Hepatocyte (in vitro differentiated cells): ENCODE measurements at regions not wholly inside any gene's neighbourhood (a gene's known extent, or its start where the extent isn't known, plus 50 kb on each side); places are given as distances from the start of the nearest gene placed in this dataset.

Source experiments
- DNase-seq: peaks from one replicate; pipeline ENCODE4 v3.0.0-alpha.2; 2016; ENCODE audit warnings: low spot score
- H2AFZ ChIP-seq: fragments of 200-600 bp; sonication (generic); 2 replicates; pipeline ENCODE4 v1.6.0; 2016; ENCODE audit warnings: antibody characterized with exemption, mild to moderate bottlenecking
- H3K27ac ChIP-seq: fragments of 200-600 bp; sonication (generic); 2 replicates; pipeline ENCODE4 v1.5.1; 2016; ENCODE audit warnings: mild to moderate bottlenecking
- H3K27me3 ChIP-seq: fragments of 200-600 bp; sonication (generic); 2 replicates; pipeline ENCODE4 v1.6.1; 2016
- H3K36me3 ChIP-seq: fragments of 200-600 bp; sonication (generic); replicated peaks from 2 replicates; pipeline ENCODE4 v1.5.1; 2016; ENCODE audit warnings: low read depth; ENCODE audit not compliant: insufficient read depth
- H3K4me1 ChIP-seq: fragments of 200-600 bp; sonication (generic); 2 replicates; pipeline ENCODE4 v1.5.1; 2016; ENCODE audit warnings: mild to moderate bottlenecking, moderate library complexity; ENCODE audit not compliant: insufficient read depth
- H3K4me2 ChIP-seq: fragments of 200-600 bp; sonication (generic); 2 replicates; pipeline ENCODE4 v1.6.0; 2016
- H3K4me3 ChIP-seq: fragments of 200-600 bp; sonication (generic); 2 replicates; pipeline ENCODE4 v1.5.1; 2016; ENCODE audit warnings: mild to moderate bottlenecking
- H3K79me2 ChIP-seq: fragments of 200-600 bp; sonication (generic); 2 replicates; pipeline ENCODE4 v1.6.0; 2017; ENCODE audit warnings: mild to moderate bottlenecking
- H3K9me2 ChIP-seq: fragments of 200-600 bp; sonication (generic); replicated peaks from 2 replicates; pipeline ENCODE4 v1.6.0; 2017; ENCODE audit warnings: mild to moderate bottlenecking; ENCODE audit not compliant: insufficient read depth
- H3K9me3 ChIP-seq: fragments of 200-600 bp; sonication (generic); 2 replicates; pipeline ENCODE4 v1.5.1; 2016; ENCODE audit warnings: low read depth, mild to moderate bottlenecking
- H4K20me1 ChIP-seq: fragments of 200-600 bp; sonication (generic); 2 replicates; pipeline ENCODE4 v1.6.0; 2016; ENCODE audit warnings: mild to moderate bottlenecking; ENCODE audit not compliant: insufficient read depth, poor library complexity, severe bottlenecking
- EZH2 ChIP-seq: fragments of 200-600 bp; sonication (generic); IDR thresholded peaks from 2 replicates; pipeline ENCODE4 v1.6.1; 2016; ENCODE audit warnings: antibody characterized with exemption, mild to moderate bottlenecking, borderline replicate concordance
- EZH2phosphoT487 ChIP-seq: fragments of 200-600 bp; sonication (generic); IDR thresholded peaks from one replicate; pipeline ENCODE4 v1.6.1; 2018; ENCODE audit warnings: antibody characterized with exemption, mild to moderate bottlenecking, low read depth, moderate library complexity; ENCODE audit not compliant: unreplicated experiment, severe bottlenecking
- WGBS: methylation state at CpG from one replicate; pipeline ENCODE4 v1.1.6; 2016; ENCODE audit warnings: low lambda C conversion rate; ENCODE audit errors: missing lambda C conversion rate; 5-methylcytosine and 5-hydroxymethylcytosine counted together
- TF ChIP-seq, protein P1 (sequence below): fragments of 200-600 bp; sonication (generic); IDR thresholded peaks from 2 replicates; pipeline ENCODE4 v1.5.1; 2016; ENCODE audit warnings: antibody characterized with exemption, mild to moderate bottlenecking; ENCODE audit not compliant: poor library complexity

DNA sequence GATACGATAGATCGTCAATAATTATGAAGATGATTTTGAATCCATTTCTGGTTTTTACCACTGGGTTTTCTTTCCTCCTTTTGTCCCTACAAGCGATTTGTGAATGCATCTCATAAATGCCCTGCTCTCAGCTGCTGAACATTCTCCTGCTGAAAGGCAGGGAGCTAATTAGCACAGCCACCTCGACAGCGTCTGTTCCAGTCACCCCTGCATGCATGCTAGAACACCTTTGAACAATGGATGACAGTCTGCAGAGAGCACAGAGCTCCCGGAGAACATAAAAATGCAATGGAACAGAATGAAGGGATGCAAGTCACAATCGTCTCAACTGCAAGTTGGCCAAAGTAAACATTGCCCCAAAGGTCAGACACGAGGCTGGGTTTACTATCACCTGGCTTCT, 105.8 kb downstream of the SLC35B3 start:
- H3K9me2 ChIP-seq: no peaks in the 10 kb centered on the region
- H3K9me3 ChIP-seq: no peaks in the 10 kb centered on the region
- H3K36me3 ChIP-seq: no peaks in the 10 kb centered on the region
- H3K4me1 ChIP-seq: no peaks in the 10 kb centered on the region
- no peak for DNase-seq
- no peak overlapping the region for H3K4me3 ChIP-seq
- H3K27me3 ChIP-seq: no peaks in the 10 kb centered on the region
- no peak overlapping the region for H3K4me2 ChIP-seq
- no peaks in the 10 kb centered on the region for H3K79me2 ChIP-seq
- no peak overlapping the region for H3K27ac ChIP-seq
- WGBS: 58% methylated on average over 8 of the region's 8 CpGs
- H4K20me1 ChIP-seq: no peaks in the 10 kb centered on the region
- TF ChIP-seq EZH2phosphoT487: no peak
- TF ChIP-seq, protein P1, sequence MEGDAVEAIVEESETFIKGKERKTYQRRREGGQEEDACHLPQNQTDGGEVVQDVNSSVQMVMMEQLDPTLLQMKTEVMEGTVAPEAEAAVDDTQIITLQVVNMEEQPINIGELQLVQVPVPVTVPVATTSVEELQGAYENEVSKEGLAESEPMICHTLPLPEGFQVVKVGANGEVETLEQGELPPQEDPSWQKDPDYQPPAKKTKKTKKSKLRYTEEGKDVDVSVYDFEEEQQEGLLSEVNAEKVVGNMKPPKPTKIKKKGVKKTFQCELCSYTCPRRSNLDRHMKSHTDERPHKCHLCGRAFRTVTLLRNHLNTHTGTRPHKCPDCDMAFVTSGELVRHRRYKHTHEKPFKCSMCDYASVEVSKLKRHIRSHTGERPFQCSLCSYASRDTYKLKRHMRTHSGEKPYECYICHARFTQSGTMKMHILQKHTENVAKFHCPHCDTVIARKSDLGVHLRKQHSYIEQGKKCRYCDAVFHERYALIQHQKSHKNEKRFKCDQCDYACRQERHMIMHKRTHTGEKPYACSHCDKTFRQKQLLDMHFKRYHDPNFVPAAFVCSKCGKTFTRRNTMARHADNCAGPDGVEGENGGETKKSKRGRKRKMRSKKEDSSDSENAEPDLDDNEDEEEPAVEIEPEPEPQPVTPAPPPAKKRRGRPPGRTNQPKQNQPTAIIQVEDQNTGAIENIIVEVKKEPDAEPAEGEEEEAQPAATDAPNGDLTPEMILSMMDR: no peak
- no peak for TF ChIP-seq EZH2
- no peak overlapping the region for H2AFZ ChIP-seq

DNA sequence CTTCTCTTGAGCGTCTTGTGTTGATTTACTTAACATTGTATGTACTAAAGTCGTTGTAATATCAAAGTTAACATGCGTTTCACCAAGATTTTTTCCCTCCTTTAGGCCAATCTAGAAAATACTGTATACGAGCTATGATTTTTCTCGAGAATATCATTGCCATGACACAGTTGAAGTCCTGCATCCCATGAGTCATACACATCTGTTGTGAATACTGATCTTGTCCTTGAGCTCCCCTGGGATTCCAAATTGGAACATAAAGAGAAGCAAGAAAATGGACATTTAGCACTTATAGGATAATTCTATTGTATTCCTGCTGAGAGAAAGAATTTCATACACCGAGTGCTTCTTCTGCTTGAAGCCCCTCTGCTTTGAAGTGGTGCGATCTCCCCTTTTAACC, 109.6 kb downstream of the SLC35B3 start:
- no peaks in the 10 kb centered on the region for H3K9me2 ChIP-seq
- DNase-seq: no peak
- H3K4me2 ChIP-seq: no peak overlapping the region
- 85% methylated on average over 7 of the region's 7 CpGs for WGBS
- TF ChIP-seq, protein P1: no peak
- TF ChIP-seq EZH2 (no peak), EZH2phosphoT487 (no peak)
- no peak overlapping the region for H2AFZ ChIP-seq
- H3K4me3 ChIP-seq: no peak overlapping the region
- no peaks in the 10 kb centered on the region for H3K27me3 ChIP-seq
- no peaks in the 10 kb centered on the region for H3K79me2 ChIP-seq
- H3K9me3 ChIP-seq: no peaks in the 10 kb centered on the region
- no peaks in the 10 kb centered on the region for H4K20me1 ChIP-seq
- no peaks in the 10 kb centered on the region for H3K36me3 ChIP-seq
- H3K27ac ChIP-seq: no peak overlapping the region
- H3K4me1 ChIP-seq: no peaks in the 10 kb centered on the region

DNA sequence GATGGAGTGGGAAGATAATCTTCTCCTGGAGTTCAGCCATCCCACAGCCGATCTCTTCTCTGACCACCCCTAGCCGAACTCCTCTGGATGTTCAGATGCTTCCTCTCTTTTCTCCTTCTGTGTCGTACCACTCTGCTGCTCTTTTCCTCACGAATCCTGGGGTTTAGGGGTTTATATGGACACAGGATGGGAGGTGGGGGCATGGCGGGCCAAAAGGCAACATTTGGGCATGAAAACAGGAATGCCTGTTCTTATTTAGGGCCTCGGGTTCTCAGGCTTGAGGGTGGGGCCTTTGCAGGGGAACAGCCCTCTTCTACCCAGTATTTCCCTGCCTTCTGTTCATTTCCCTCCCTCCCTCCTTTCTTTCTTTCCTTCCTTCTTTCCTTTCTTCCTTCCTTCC, 112.7 kb downstream of the SLC35B3 start:
- Histone ChIP-seq H3K9me2 (no peaks in the 10 kb centered on the region), H3K79me2 (no peaks in the 10 kb centered on the region), H3K4me3 (no peak overlapping the region), H3K27me3 (no peaks in the 10 kb centered on the region), H3K9me3 (no peaks in the 10 kb centered on the region), H3K4me2 (no peak overlapping the region), H2AFZ (no peak overlapping the region), H3K27ac (no peak overlapping the region), H3K36me3 (no peaks in the 10 kb centered on the region), H4K20me1 (no peaks in the 10 kb centered on the region), H3K4me1 (no peaks in the 10 kb centered on the region)
- 93% methylated on average over 6 of the region's 6 CpGs for WGBS
- TF ChIP-seq EZH2phosphoT487 (no peak), EZH2 (no peak)
- TF ChIP-seq, protein P1: no peak
- DNase-seq: no peak
